Rectal smooth muscle tissue (tissue), 1 donor: ENCODE measurements at regions not wholly inside any gene's neighbourhood (a gene's known extent, or its start where the extent isn't known, plus 50 kb on each side); places are given as distances from the start of the nearest gene placed in this dataset.

Experiments used
- H3K27ac ChIP-seq: one replicate; pipeline ENCODE4 v1.7.0; 2013; ENCODE audit warnings: low read depth, low read length, inconsistent platforms
- H3K27me3 ChIP-seq: one replicate; pipeline ENCODE4 v1.7.0; 2013; ENCODE audit warnings: low read length; ENCODE audit not compliant: control insufficient read depth, insufficient read depth
- H3K36me3 ChIP-seq: one replicate; pipeline ENCODE4 v1.7.0; 2013; ENCODE audit warnings: low read length; ENCODE audit not compliant: control insufficient read depth, insufficient read depth
- H3K4me1 ChIP-seq: one replicate; pipeline ENCODE4 v1.7.0; 2013; ENCODE audit warnings: low read length; ENCODE audit not compliant: control insufficient read depth, insufficient read depth
- H3K4me3 ChIP-seq: one replicate; pipeline ENCODE4 v1.7.0; 2013; ENCODE audit warnings: low read length
- H3K9ac ChIP-seq: one replicate; pipeline ENCODE4 v1.7.0; 2013; ENCODE audit warnings: low read length

DNA sequence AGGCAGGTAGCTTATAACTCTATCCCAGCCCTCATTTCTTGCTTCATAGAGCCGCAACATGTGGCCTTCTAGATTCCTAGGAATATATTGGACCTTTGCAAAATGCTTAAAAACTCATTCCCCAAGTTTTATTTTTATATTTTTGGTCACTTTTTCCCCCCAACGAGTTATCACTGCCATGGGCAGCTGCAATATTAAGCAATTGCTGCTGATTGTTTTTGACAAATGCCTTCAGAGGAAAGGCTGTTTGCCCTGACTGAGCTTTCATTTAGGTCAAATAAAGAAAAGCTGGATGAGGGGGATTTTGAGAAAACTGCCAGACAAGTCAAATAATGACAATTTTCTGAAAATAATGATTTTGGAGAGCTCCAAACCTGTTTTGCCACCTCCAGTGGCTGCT is 976.9 kb upstream of the MBL2 start:
- H3K27ac ChIP-seq: no peak overlapping the region
- H3K4me3 ChIP-seq: no peak overlapping the region
- H3K4me1 ChIP-seq: no peaks in the 10 kb centered on the region
- no peaks in the 10 kb centered on the region for H3K36me3 ChIP-seq
- no peaks in the 10 kb centered on the region for H3K27me3 ChIP-seq
- no peak overlapping the region for H3K9ac ChIP-seq

DNA sequence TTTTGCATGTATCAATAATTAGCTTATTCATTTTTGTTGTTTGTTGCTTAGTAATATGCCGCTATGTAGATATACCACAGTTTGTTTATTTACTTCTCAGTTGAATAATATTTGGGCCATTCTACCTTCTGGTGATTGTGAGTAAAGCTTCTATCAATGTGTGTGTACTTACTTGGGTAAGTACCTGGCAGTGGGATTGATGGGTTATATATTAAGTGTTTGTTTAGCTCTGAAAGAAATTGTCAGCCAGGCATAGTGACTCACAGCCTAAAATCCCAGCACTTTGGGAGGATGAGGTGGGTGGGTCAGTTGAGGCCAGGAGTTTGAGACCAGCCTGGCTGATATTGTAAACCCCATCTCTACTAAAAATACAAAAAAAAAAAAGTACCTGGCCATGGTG is 975.7 kb upstream of the MBL2 start:
- Histone ChIP-seq H3K9ac (no peak overlapping the region), H3K27ac (no peak overlapping the region), H3K4me1 (no peaks in the 10 kb centered on the region), H3K4me3 (no peak overlapping the region), H3K27me3 (no peaks in the 10 kb centered on the region), H3K36me3 (no peaks in the 10 kb centered on the region)

DNA sequence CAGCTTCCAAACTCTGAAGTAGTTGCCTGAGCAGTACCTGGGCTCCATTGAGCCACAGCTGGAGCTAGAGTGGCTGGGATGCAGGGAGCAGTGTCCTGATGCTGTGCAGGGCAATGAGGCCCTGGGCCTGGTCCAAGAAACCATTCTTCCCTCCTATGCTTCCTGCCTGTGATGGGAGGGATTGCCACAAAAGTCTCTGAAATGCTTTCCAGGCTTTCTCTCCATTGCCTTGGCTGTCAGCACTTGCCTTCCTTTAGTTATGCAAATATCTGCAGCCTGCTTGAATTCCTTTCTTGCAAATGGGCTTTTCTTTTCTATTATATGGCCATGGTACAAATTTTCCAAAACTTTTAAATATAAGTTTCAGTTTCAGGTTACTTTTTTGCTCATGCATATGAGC is 972.2 kb upstream of the MBL2 start:
- H3K4me3 ChIP-seq: no peak overlapping the region
- H3K36me3 ChIP-seq: no peaks in the 10 kb centered on the region
- H3K27ac ChIP-seq: no peak overlapping the region
- no peaks in the 10 kb centered on the region for H3K4me1 ChIP-seq
- H3K9ac ChIP-seq: no peak overlapping the region
- H3K27me3 ChIP-seq: no peaks in the 10 kb centered on the region

DNA sequence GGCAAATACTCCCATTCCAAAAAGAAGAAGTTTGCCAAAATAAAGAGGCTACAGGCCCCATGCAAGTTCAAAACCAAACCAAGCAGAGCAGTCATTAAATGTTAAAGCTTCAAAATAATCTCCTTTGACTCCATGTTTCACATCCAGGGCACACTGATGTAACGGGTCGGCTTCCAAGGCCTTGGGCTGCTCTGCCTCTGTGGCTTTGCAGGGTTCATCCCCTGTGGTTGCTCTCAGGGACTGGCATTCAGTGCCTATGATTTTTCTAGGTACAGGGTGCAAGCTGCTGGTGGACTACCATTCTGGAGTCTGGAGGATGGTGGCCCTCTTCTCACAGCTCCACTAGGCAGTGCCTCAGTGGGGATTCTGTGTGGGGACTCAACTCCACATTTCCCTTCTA is 971.6 kb upstream of the MBL2 start:
- no peak overlapping the region for H3K9ac ChIP-seq
- H3K4me3 ChIP-seq: no peak overlapping the region
- H3K27ac ChIP-seq: no peak overlapping the region
- H3K27me3 ChIP-seq: no peaks in the 10 kb centered on the region
- no peaks in the 10 kb centered on the region for H3K36me3 ChIP-seq
- no peaks in the 10 kb centered on the region for H3K4me1 ChIP-seq

GRCh38 chr10:53737132-53737531 is 964.5 kb upstream of the MBL2 start:
- no peaks in the 10 kb centered on the region for H3K27me3 ChIP-seq
- no peak overlapping the region for H3K4me3 ChIP-seq
- H3K9ac ChIP-seq: no peak overlapping the region
- no peak overlapping the region for H3K27ac ChIP-seq
- no peaks in the 10 kb centered on the region for H3K36me3 ChIP-seq
- no peaks in the 10 kb centered on the region for H3K4me1 ChIP-seq

DNA sequence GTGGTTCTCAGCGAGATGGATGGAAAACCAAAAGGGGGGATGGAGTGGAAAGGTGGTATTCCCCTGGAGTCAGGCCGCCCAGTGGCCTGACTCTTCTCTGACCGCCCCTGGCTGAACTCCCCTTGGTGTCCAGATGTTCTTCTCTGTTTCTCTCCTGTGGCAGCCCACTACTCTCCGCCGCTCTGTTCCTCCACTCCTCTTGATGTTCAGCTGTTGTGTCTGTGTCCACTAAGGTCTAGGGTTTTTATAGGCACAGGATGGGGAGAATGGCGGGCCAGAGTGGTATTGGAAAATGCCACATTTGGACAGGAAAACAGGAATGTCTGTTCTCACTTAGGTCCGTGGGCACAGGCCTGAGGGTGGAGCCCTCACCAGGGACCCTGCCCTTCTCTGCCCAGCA is 954.3 kb upstream of the MBL2 start:
- H3K4me1 ChIP-seq: no peaks in the 10 kb centered on the region
- no peak overlapping the region for H3K27ac ChIP-seq
- H3K27me3 ChIP-seq: no peaks in the 10 kb centered on the region
- no peaks in the 10 kb centered on the region for H3K36me3 ChIP-seq
- no peak overlapping the region for H3K9ac ChIP-seq
- H3K4me3 ChIP-seq: no peak overlapping the region

DNA sequence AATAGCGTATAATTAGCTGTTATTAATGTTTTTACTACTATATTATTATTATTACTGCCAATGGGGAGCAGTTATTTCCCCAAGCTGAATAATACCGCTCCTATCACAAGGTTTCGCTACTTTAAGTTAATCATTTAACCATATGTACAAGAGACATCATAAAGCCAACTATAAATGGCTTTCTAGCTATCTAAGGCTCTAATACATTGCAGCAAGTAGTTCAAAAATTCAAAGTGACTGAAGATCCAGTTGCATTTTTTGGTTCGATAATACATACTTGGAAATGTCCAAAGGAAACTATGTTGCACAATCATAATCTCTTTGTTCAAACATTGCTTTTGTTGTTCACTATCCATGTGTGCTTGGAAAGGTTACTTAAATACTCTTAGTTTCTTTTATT is 952.0 kb upstream of the MBL2 start:
- Histone ChIP-seq H3K9ac (no peak overlapping the region), H3K27me3 (no peaks in the 10 kb centered on the region), H3K27ac (no peak overlapping the region), H3K4me3 (no peak overlapping the region), H3K36me3 (no peaks in the 10 kb centered on the region), H3K4me1 (no peaks in the 10 kb centered on the region)

DNA sequence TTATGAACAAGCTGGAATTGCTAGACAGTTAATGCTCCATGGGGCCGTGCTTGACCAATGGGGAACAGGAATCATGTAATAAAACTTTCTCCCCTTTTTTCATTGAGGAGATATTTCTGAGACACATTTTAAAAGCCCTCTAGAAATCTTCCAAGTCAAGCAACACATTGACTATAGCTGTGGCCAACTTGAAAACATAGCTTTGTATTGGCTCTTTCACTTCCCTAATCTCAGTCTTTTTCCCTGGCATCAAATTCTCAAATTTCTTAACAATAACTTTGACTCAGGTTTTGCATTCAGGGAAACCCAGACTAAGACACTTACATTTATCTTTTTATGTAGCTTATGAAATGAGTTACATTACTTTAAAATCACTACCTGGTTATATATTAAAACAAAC is 947.1 kb upstream of the MBL2 start:
- Histone ChIP-seq H3K27ac (no peak overlapping the region), H3K36me3 (no peaks in the 10 kb centered on the region), H3K4me3 (no peak overlapping the region), H3K4me1 (no peaks in the 10 kb centered on the region), H3K27me3 (no peaks in the 10 kb centered on the region), H3K9ac (no peak overlapping the region)

DNA sequence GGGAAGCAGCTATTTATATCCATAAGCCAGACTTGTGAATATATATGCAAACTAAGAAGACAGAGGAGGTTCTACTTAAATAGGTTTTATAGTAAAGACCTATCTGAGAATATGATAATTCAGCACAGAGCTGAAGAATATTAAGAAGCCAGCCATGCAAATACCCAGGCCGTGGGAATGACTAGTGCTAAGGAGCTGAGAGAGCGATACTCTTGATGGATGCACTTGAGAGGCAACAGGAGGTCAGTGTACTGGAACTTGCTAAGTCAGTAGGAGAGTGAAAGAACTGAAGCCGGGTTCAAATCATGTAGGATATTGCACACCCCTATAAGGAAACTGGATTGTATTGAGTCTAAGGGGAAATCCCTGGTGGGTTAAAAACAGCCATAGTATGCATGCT is 943.6 kb upstream of the MBL2 start:
- no peaks in the 10 kb centered on the region for H3K4me1 ChIP-seq
- H3K9ac ChIP-seq: no peak overlapping the region
- no peaks in the 10 kb centered on the region for H3K27me3 ChIP-seq
- no peaks in the 10 kb centered on the region for H3K36me3 ChIP-seq
- H3K27ac ChIP-seq: no peak overlapping the region
- H3K4me3 ChIP-seq: no peak overlapping the region

DNA sequence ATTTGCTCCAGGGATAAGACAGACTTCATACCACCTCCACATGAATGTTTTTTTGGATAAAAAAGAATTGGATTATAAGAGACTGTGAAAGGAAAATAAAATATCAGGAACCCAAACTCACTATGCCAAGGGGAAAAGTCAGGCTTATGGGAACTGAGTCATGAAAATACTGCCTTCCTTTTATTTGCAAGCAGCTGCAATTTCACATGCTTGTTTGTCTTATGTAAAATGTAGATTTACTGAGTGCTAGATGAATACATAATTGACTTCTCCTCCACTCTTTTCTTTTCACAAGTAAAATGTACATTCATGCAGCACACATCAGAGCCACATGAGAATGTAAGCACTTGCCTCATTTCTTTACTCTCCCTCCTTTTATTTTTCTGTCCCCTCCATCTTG is 940.8 kb upstream of the MBL2 start:
- no peak overlapping the region for H3K9ac ChIP-seq
- H3K4me1 ChIP-seq: no peaks in the 10 kb centered on the region

DNA sequence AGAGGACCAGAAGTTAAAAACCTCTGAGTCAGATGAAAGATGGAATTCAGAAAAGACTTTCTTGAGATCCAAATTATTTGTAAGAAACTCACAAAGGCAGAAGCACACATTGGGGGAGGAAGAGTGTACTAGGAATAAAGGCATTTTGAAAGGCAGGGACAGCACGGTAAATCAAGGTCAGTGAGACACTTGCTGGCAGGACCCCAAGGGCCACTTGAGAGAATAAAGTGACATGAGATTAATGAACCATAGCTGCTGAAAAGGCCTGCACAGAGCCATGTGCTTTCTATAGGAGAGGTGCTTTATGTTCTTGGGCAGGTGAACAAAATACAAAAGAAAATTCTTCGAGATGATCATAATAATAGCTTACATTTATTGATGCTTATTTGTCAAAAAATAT is 929.9 kb upstream of the MBL2 start:
- Histone ChIP-seq H3K27me3 (no peaks in the 10 kb centered on the region), H3K9ac (no peak overlapping the region), H3K4me3 (no peak overlapping the region), H3K27ac (no peak overlapping the region), H3K36me3 (no peaks in the 10 kb centered on the region), H3K4me1 (no peaks in the 10 kb centered on the region)

More for the DNA sequence above, 940.8 kb upstream of the MBL2 start:
- Histone ChIP-seq H3K4me3 (no peak overlapping the region), H3K27ac (no peak overlapping the region), H3K36me3 (no peaks in the 10 kb centered on the region), H3K27me3 (no peaks in the 10 kb centered on the region)

DNA sequence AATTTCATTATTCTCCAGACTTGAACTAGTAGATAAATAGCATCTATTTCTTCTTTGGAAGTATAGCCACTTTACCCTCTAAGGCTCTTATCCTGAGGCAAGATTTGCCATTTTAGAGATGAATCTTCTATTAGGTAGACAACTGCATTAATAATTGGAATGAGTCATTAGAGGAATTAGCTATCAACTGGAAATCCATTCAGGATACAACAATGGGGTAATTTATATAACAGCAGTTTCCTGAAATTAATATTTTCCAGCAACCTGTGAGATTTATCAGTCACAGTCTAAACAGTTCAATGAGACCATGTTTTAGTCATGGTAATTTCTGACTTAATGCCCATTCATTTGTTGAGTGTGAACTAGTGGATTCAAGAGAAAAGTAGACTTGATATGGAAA is 928.6 kb upstream of the MBL2 start:
- Histone ChIP-seq H3K4me3 (no peak overlapping the region), H3K27ac (no peak overlapping the region), H3K36me3 (no peaks in the 10 kb centered on the region), H3K27me3 (no peaks in the 10 kb centered on the region), H3K9ac (no peak overlapping the region), H3K4me1 (no peaks in the 10 kb centered on the region)

GRCh38 chr10:53700278-53700677 is 927.7 kb upstream of the MBL2 start:
- Histone ChIP-seq H3K4me3 (no peak overlapping the region), H3K27me3 (no peaks in the 10 kb centered on the region), H3K9ac (no peak overlapping the region), H3K4me1 (no peaks in the 10 kb centered on the region), H3K27ac (no peak overlapping the region), H3K36me3 (no peaks in the 10 kb centered on the region)

DNA sequence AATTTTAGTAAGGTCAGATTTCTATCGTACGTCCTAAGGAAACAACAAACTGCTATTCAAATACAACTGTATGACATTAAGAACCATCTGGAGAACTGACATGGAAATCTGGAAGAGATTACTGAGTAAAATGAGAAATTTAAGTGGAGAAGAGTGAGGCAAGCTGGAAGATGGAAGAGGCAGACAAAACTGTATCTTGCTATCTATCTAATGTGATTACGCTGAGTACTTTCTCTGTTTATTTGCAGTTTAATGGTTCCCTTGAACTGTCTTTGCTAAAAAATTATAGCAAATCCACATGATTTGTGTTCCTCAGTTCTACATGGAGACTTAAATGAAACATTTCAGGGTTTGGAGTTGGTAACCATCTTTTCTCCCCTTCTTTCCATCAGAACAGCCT is 927.1 kb upstream of the MBL2 start:
- Histone ChIP-seq H3K27ac (no peak overlapping the region), H3K27me3 (no peaks in the 10 kb centered on the region), H3K4me1 (no peaks in the 10 kb centered on the region)

More for the DNA sequence above, 927.1 kb upstream of the MBL2 start:
- Histone ChIP-seq H3K4me3 (no peak overlapping the region), H3K36me3 (no peaks in the 10 kb centered on the region), H3K9ac (no peak overlapping the region)
